ENCODE measurements at regions not wholly inside any gene's neighbourhood (a gene's known extent, or its start where the extent isn't known, plus 50 kb on each side); places are given as distances from the start of the nearest gene placed in this dataset.

- no peak for TF ChIP-seq CTCF (conservative IDR thresholded peaks at IDR 0.05; ENCODE audit: low read length)
- TF ChIP-seq EZH2phosphoT487 (IDR thresholded peaks at IDR 0.05; ENCODE audit: borderline replicate concordance) = no peak
Observed at GRCh38 chr2:160582081-160582480, 88.5 kb upstream of the RBMS1 start.

Measured in Loucy (cell line).